ENCODE measurements at regions not wholly inside any gene's neighbourhood (a gene's known extent, or its start where the extent isn't known, plus 50 kb on each side); places are given as distances from the start of the nearest gene placed in this dataset.

- no peaks in the 10 kb centered on the region for H3K27me3 Mint-ChIP-seq (ENCODE audit: unreplicated experiment)
- DNase-seq (ENCODE audit: low spot score): no peak
- no peaks in the 10 kb centered on the region for H3K36me3 Mint-ChIP-seq (ENCODE audit: low read depth, unreplicated experiment)
- H3K4me3 Mint-ChIP-seq (ENCODE audit: unreplicated experiment): no peak overlapping the region
- no peaks in the 10 kb centered on the region for H3K4me1 Mint-ChIP-seq (ENCODE audit: unreplicated experiment)
- no peaks in the 10 kb centered on the region for H3K9me3 Mint-ChIP-seq (ENCODE audit: unreplicated experiment)
- H3K27ac Mint-ChIP-seq (ENCODE audit: unreplicated experiment): no peak overlapping the region
- TF ChIP-seq, protein P1, sequence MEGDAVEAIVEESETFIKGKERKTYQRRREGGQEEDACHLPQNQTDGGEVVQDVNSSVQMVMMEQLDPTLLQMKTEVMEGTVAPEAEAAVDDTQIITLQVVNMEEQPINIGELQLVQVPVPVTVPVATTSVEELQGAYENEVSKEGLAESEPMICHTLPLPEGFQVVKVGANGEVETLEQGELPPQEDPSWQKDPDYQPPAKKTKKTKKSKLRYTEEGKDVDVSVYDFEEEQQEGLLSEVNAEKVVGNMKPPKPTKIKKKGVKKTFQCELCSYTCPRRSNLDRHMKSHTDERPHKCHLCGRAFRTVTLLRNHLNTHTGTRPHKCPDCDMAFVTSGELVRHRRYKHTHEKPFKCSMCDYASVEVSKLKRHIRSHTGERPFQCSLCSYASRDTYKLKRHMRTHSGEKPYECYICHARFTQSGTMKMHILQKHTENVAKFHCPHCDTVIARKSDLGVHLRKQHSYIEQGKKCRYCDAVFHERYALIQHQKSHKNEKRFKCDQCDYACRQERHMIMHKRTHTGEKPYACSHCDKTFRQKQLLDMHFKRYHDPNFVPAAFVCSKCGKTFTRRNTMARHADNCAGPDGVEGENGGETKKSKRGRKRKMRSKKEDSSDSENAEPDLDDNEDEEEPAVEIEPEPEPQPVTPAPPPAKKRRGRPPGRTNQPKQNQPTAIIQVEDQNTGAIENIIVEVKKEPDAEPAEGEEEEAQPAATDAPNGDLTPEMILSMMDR (IDR thresholded peaks at IDR 0.05; ENCODE audit: unreplicated experiment): no peak
Measured at GRCh38 chr10:109275960-109276359, 647.4 kb downstream of the XPNPEP1 start.

DNA sequence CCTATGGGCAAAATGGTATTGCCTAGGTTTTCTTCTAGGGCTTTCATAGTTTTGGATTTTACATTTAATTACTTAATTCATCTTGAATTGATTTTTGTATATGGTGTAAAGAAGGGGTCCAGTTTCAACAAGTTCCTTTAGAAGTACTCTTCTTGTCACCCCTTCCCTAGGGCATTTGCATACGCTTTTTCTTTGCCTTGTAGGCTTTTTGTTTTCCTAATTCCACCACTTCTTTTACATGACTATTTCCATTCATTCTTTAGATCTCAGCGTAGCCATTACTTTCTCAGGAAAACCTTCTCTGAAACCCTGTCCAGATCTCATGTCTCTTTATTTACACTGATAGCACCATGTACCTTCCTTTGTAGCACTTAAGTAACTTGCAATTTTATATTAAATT, 648.6 kb downstream of the XPNPEP1 start:
- Mint-ChIP-seq H3K36me3 (ENCODE audit: low read depth, unreplicated experiment) (no peaks in the 10 kb centered on the region), H3K27ac (ENCODE audit: unreplicated experiment) (no peak overlapping the region), H3K27me3 (ENCODE audit: unreplicated experiment) (peaks cover 1% of the 10 kb centered on the region), H3K4me1 (ENCODE audit: unreplicated experiment) (no peaks in the 10 kb centered on the region), H3K9me3 (ENCODE audit: unreplicated experiment) (no peaks in the 10 kb centered on the region), H3K4me3 (ENCODE audit: unreplicated experiment) (no peak overlapping the region)
- TF ChIP-seq, protein P1 (IDR thresholded peaks at IDR 0.05; ENCODE audit: unreplicated experiment): no peak
- no peak for DNase-seq (ENCODE audit: low spot score)

GRCh38 chr10:109270173-109270572, 653.1 kb downstream of the XPNPEP1 start:
- no peaks in the 10 kb centered on the region for H3K4me1 Mint-ChIP-seq (ENCODE audit: unreplicated experiment)
- H3K27me3 Mint-ChIP-seq (ENCODE audit: unreplicated experiment): peaks cover 4% of the 10 kb centered on the region
- H3K27ac Mint-ChIP-seq (ENCODE audit: unreplicated experiment): no peak overlapping the region
- no peaks in the 10 kb centered on the region for H3K36me3 Mint-ChIP-seq (ENCODE audit: low read depth, unreplicated experiment)
- no peaks in the 10 kb centered on the region for H3K9me3 Mint-ChIP-seq (ENCODE audit: unreplicated experiment)
- H3K4me3 Mint-ChIP-seq (ENCODE audit: unreplicated experiment): no peak overlapping the region
- DNase-seq (ENCODE audit: low spot score): no peak
- TF ChIP-seq, protein P1 (IDR thresholded peaks at IDR 0.05; ENCODE audit: unreplicated experiment): no peak

DNA sequence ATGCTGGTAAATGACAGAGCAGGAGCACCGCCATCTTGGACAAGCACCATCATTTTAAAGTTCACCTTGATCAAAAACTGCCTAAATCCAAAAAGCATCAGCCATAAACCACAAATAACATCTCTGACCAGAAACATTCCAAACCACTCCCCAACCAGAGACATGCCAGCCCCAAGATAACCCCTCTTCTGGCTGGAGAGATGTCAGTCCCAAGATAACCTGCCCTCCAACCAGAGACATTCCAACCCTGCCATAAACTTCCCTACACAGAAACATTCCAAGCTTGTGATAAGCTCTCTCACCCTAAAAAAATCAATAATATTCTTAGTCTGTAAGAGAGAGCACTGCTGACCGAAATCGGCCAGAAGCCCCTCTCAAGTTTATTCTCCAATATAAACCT, 659.3 kb downstream of the XPNPEP1 start:
- Mint-ChIP-seq H3K27me3 (ENCODE audit: unreplicated experiment) (peaks cover 3% of the 10 kb centered on the region), H3K36me3 (ENCODE audit: low read depth, unreplicated experiment) (no peaks in the 10 kb centered on the region), H3K4me1 (ENCODE audit: unreplicated experiment) (no peaks in the 10 kb centered on the region), H3K27ac (ENCODE audit: unreplicated experiment) (no peak overlapping the region), H3K4me3 (ENCODE audit: unreplicated experiment) (no peak overlapping the region), H3K9me3 (ENCODE audit: unreplicated experiment) (no peaks in the 10 kb centered on the region)
- DNase-seq (ENCODE audit: low spot score): no peak
- TF ChIP-seq, protein P1 (IDR thresholded peaks at IDR 0.05; ENCODE audit: unreplicated experiment): no peak

GRCh38 chr10:109261231-109261630, 662.1 kb downstream of the XPNPEP1 start:
- TF ChIP-seq, protein P1 (IDR thresholded peaks at IDR 0.05; ENCODE audit: unreplicated experiment): no peak
- Mint-ChIP-seq H3K4me1 (ENCODE audit: unreplicated experiment) (no peaks in the 10 kb centered on the region), H3K27me3 (ENCODE audit: unreplicated experiment) (no peaks in the 10 kb centered on the region), H3K4me3 (ENCODE audit: unreplicated experiment) (no peak overlapping the region), H3K27ac (ENCODE audit: unreplicated experiment) (no peak overlapping the region), H3K9me3 (ENCODE audit: unreplicated experiment) (no peaks in the 10 kb centered on the region), H3K36me3 (ENCODE audit: low read depth, unreplicated experiment) (no peaks in the 10 kb centered on the region)
- DNase-seq (ENCODE audit: low spot score): no peak

Data from endothelial cell (in vitro differentiated cells).